Progenitor cell of endocrine pancreas (in vitro differentiated cells): ENCODE measurements at regions not wholly inside any gene's neighbourhood (a gene's known extent, or its start where the extent isn't known, plus 50 kb on each side); places are given as distances from the start of the nearest gene placed in this dataset.

ENCODE experiments used
- DNase-seq: peaks from one replicate; pipeline ENCODE4 v3.0.0; 2021; ENCODE audit warnings: low spot score; ENCODE audit not compliant: unreplicated experiment
- H3K27ac Mint-ChIP-seq: 2 replicates; pipeline ENCODE4 v1.8.0; 2021; ENCODE audit warnings: mild to moderate bottlenecking, moderate library complexity, mixed read lengths
- H3K27me3 Mint-ChIP-seq: 2 replicates; pipeline ENCODE4 v1.8.0; 2021; ENCODE audit warnings: mixed read lengths
- H3K36me3 Mint-ChIP-seq: 2 replicates; pipeline ENCODE4 v1.8.0; 2022; ENCODE audit warnings: mixed read lengths; ENCODE audit not compliant: insufficient read depth
- H3K4me1 Mint-ChIP-seq: 2 replicates; pipeline ENCODE4 v1.8.0; 2021; ENCODE audit warnings: low read depth, mixed read lengths
- H3K4me3 Mint-ChIP-seq: 2 replicates; pipeline ENCODE4 v1.8.0; 2021; ENCODE audit warnings: low read depth, mild to moderate bottlenecking, moderate library complexity, mixed read lengths
- H3K9me3 Mint-ChIP-seq: 2 replicates; pipeline ENCODE4 v1.8.0; 2021; ENCODE audit warnings: low read depth, mixed read lengths
- TF ChIP-seq, protein P1 (sequence below): fragments of 200-600 bp; sonication (generic); IDR thresholded peaks from one replicate; pipeline ENCODE4 v1.5.0; 2021; ENCODE audit warnings: antibody characterized with exemption, mild to moderate bottlenecking; ENCODE audit not compliant: unreplicated experiment

- H3K27ac Mint-ChIP-seq: no peak overlapping the region
- no peak overlapping the region for H3K4me3 Mint-ChIP-seq
- H3K36me3 Mint-ChIP-seq: no peaks in the 10 kb centered on the region
- DNase-seq: no peak
- peaks cover 5% of the 10 kb centered on the region for H3K9me3 Mint-ChIP-seq
- peaks cover 13% of the 10 kb centered on the region for H3K27me3 Mint-ChIP-seq
- TF ChIP-seq, protein P1, sequence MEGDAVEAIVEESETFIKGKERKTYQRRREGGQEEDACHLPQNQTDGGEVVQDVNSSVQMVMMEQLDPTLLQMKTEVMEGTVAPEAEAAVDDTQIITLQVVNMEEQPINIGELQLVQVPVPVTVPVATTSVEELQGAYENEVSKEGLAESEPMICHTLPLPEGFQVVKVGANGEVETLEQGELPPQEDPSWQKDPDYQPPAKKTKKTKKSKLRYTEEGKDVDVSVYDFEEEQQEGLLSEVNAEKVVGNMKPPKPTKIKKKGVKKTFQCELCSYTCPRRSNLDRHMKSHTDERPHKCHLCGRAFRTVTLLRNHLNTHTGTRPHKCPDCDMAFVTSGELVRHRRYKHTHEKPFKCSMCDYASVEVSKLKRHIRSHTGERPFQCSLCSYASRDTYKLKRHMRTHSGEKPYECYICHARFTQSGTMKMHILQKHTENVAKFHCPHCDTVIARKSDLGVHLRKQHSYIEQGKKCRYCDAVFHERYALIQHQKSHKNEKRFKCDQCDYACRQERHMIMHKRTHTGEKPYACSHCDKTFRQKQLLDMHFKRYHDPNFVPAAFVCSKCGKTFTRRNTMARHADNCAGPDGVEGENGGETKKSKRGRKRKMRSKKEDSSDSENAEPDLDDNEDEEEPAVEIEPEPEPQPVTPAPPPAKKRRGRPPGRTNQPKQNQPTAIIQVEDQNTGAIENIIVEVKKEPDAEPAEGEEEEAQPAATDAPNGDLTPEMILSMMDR: no peak
- no peaks in the 10 kb centered on the region for H3K4me1 Mint-ChIP-seq
These were observed 75.5 kb upstream of the IRX6 start for GRCh38 chr16:55248494-55248893.

DNA sequence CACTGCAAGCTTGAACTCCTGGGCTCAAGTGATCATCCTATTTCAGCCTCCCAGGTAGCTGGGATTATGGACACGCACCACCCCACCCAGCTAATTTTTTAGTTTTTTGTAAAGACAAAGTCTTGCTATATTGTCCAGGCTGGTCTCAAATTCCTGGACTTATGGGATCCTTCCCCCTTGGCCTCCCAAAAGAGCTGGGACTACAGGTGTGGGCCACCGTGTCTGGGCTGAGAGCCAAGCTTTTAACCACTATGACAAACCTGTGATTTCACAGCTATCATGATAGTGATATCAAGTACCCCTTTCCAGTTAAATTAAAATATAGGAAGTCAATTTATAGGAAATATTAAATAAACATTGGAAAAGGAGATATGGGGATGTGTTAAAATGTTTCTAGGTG, 74.6 kb upstream of the IRX6 start:
- TF ChIP-seq, protein P1: no peak

GRCh38 chr16:55249936-55250335, 74.1 kb upstream of the IRX6 start:
- Mint-ChIP-seq H3K27ac (no peak overlapping the region), H3K36me3 (no peaks in the 10 kb centered on the region), H3K27me3 (peaks cover 13% of the 10 kb centered on the region), H3K4me1 (no peaks in the 10 kb centered on the region), H3K9me3 (peaks cover 15% of the 10 kb centered on the region), H3K4me3 (no peak overlapping the region)
- no peak for DNase-seq
- TF ChIP-seq, protein P1: no peak

More for the DNA sequence above, 74.6 kb upstream of the IRX6 start:
- H3K4me1 Mint-ChIP-seq: no peaks in the 10 kb centered on the region
- H3K4me3 Mint-ChIP-seq: no peak overlapping the region
- H3K27me3 Mint-ChIP-seq: peaks cover 13% of the 10 kb centered on the region
- H3K9me3 Mint-ChIP-seq: peaks cover 11% of the 10 kb centered on the region
- no peaks in the 10 kb centered on the region for H3K36me3 Mint-ChIP-seq
- H3K27ac Mint-ChIP-seq: no peak overlapping the region
- no peak for DNase-seq

- Mint-ChIP-seq H3K27me3 (peaks cover 9% of the 10 kb centered on the region), H3K4me3 (no peak overlapping the region), H3K36me3 (no peaks in the 10 kb centered on the region), H3K9me3 (peaks cover 15% of the 10 kb centered on the region), H3K27ac (no peak overlapping the region), H3K4me1 (peaks cover 1% of the 10 kb centered on the region)
- no peak for DNase-seq
- TF ChIP-seq, protein P1: no peak
These were observed 73.3 kb upstream of the IRX6 start for GRCh38 chr16:55250701-55251100.

- H3K9me3 Mint-ChIP-seq: peaks cover 15% of the 10 kb centered on the region
- H3K27ac Mint-ChIP-seq: no peak overlapping the region
- H3K4me3 Mint-ChIP-seq: no peak overlapping the region
- TF ChIP-seq, protein P1: no peak
- peaks cover 9% of the 10 kb centered on the region for H3K27me3 Mint-ChIP-seq
- H3K4me1 Mint-ChIP-seq: peaks cover 2% of the 10 kb centered on the region
- no peaks in the 10 kb centered on the region for H3K36me3 Mint-ChIP-seq
- DNase-seq: no peak
These were observed 72.9 kb upstream of the IRX6 start for GRCh38 chr16:55251151-55251550.
